Stimulated activated naive CD8-positive, alpha-beta T cell treated with anti-CD3 and anti-CD28 coated beads, Interleukin-15, Interleukin-2, amounts not matched to agents 100 U/mL and 50 U/mL, for 24 hours (primary cell): ENCODE measurements at regions not wholly inside any gene's neighbourhood (a gene's known extent, or its start where the extent isn't known, plus 50 kb on each side); places are given as distances from the start of the nearest gene placed in this dataset.
"Not testable (repeated sequence)": the region's sequence is repeated elsewhere in the genome, so short reads cannot be mapped to it uniquely, and the experiment has no call there.

Experiments
- ATAC-seq: fragments of 150-1000 bp; cut with Tn5 transposase; one replicate; pipeline ENCODE4 v1.10.0; 2021
- DNase-seq: peaks from one replicate; pipeline ENCODE4 v3.0.0; 2021

DNA sequence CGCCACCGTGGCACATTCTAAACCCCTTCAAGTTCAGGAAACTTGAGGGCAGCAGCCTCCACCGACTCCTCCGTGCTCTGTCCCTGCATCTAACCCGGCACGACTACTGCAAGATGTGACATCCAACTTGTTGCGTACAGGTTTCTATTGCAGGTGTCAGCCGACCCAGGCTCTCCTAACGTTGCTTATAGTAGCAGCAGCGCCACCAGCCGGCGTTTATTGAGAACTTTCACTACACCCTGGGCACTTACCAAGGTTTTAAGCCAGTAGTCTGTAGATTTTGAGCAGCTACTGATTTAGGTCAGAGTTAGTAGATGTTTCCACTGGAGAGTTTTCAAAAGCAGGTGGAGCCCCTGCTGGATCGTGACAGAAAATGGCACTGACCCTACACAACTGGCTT lies 200.6 kb upstream of the PRKX start:
- not testable (repeated sequence) for DNase-seq, ATAC-seq

DNA sequence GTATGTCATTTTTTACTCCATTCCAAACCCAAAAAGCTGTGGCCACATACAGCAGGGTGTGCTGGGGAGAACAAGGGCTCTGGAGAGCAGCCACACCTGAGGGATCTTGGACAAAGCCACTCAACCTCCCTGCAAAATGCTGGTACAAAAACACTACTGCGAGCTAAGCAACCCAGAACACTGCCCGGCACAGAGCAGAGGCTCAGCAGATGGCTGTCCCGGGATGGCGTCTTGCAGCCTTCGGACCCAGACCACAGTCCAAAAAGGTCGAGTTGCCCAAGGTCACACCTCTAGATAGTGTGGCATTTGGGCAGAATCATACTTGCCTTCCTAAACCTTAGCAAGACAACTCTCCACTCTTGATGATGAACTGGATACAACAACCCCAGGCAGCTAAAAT lies 197.6 kb upstream of the PRKX start:
- DNase-seq, ATAC-seq: not testable (repeated sequence)

DNA sequence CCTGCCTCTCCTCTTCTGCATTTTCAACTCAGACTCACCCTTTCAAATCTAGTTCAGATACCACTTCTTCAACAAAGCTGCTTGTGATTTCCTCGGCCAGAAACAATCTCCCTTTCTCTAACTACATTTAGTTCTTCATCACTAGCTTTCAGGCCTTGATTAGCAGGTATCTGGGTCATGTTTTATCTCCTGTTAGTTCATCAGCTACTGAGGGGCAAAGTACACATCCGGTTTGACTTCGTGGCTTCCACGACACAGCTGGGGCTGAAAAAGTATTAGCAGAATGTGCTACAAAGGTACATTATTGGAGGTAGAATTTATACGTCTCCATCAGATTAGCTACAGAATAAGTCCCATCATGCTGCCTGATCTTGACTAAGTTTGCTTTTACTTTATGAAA lies 197.2 kb upstream of the PRKX start:
- DNase-seq, ATAC-seq: not testable (repeated sequence)

DNA sequence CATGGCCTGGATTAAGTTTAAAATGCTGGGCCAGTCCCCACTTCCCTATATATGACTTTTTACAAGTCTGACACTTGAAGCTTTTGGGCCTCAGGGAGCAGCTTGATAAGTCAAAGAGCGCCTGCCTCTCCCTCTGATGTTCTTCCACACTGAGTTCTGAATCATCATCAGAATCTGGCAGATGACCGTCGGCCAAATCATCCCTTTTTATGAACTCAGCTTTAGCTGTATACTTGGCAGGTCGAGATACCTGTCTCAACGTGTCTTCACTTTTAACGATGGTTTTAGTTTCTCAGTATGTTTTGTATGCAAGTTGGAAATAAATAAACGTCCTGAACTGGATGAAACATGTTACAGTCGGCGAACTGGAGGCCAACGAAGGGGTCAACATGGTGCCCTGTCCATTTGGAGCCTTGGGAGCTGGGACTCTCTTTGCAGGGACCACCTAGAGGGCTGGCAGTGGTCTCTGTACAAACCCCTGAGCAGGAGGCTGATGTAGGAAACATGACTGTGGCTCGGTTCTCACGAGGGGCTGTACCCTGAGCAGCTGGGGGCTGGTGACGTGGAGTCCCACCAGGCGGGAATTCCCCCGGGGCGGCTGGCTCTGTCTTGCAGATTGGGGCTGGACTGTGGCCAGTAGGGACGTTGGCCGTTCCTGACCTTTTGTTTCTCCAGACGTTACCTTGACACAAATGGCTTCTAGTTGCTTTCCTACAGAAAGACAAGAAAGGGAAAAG lies 192.2 kb upstream of the PRKX start:
- ATAC-seq, DNase-seq: not testable (repeated sequence)

DNA sequence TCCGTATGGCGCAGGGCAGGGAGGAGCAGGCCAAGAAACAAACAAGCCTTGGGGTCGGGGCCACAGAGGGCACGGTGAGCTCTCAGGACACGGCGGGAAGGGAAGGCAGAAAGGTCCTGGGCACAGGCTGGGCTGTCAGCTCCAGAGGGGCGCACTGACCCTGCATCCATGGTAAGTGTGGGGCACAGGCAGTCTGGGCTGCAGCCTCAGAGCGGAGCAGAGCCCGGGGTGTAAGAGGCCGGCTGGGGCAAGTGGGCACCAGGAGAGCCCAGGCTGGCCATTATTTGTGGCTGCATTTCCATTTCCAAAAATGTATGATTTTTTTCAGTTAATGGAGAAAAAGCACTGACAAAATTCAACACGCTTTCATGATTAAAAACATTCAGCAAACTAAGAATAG lies 188.8 kb upstream of the PRKX start:
- DNase-seq, ATAC-seq: not testable (repeated sequence)

DNA sequence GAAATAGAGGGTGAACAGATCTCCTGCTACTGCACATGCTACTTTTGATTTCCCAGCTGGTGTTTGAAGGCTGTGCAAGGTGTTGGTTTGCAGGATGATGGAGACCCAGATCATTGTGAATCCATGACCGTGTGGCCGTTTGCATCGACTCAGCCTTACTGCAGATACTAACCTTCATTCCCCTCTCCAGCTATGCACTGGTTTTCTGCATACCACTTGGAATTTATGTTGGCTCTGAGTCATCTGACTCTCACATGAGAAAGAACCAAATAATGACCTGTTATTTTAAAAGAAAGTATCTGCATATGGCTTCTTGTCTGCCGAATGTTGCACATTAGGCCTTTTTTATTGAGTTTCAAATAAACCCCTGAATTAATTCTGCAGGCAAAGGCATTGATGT lies 183.3 kb upstream of the PRKX start:
- not testable (repeated sequence) for ATAC-seq, DNase-seq

DNA sequence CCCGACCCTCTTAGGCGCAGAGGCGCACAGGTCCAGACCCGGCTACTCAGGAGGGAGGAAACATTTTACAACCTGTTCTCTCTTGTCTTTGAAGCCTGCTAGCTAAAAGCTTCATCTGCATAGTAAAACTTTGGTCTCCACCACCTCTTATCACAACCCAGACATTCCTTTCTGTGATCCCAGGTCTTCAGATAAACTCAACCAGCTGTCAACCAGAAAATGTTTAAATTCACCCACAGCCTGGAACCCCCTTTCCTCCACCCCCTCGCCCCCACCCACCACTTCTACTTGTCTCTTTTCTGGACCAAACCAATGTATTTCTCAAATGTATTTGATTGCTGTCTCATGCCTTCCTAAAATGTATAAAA lies 169.1 kb upstream of the PRKX start:
- ATAC-seq, DNase-seq: not testable (repeated sequence)

DNA sequence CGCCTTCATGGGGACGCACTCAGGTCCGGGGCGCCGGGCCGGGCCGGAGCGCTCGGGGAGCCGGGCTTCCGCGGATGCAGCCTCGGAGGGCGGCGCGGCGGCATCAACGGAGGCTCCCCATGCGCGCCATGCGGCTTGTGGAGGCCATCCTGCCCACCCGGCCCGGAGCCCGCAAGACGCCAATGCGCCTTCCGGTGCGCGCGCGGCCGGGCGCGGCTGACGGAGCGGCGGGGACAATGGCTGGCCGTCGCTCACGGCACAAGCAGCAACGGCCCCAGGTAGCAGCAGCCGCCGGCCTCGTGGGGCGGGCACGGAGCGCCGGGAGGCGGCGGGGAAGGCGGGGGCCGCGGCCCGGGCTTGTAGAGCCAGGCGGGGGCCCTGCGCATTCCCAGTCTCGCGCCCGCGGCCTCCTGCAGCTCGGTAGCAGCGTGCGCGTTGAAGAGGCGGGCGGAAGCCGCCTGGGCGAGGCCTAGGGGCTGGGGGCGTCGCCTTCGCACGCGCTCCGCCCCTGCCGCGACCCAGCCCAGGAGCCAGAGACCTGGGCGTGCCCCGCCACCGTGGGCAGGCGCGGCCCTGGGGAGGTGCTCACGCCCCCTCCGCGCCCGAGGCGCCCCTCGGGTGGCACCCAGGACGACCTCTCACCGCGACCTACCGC lies 168.6 kb upstream of the PRKX start:
- DNase-seq: not testable (repeated sequence)
- peak; percentile 92 for ATAC-seq

DNA sequence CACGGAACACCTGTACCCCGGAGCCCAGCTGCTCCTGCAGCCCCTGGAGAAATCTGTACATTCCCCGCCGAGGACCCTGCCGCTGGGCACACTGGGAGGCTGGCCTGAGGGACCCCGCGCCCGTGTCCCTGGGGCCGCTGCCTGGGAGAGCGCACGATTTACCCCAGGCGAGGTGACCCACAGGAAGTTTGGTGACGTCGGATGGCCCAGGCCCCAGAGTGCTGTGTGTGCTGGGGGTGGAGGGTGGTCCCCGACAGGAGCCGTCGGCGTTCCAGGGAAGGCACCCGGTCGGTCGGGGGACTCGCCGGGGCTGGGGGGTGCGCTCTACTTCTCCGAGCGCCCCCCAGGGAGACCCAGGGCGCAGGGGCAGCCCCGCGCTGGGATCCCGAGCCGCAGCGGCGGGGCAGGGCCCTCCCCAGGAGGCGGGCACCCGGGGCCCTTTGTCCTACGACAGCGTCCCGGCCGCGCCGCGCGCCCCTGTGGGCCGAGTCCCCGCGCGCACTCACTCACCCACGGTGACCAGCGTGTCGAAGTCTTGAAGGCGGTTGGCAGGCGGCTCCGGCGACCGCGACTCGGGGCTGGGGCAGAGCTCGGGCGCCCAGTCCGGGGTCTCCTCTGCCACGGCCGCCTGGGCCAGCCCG lies 167.9 kb upstream of the PRKX start:
- not testable (repeated sequence) for ATAC-seq, DNase-seq

DNA sequence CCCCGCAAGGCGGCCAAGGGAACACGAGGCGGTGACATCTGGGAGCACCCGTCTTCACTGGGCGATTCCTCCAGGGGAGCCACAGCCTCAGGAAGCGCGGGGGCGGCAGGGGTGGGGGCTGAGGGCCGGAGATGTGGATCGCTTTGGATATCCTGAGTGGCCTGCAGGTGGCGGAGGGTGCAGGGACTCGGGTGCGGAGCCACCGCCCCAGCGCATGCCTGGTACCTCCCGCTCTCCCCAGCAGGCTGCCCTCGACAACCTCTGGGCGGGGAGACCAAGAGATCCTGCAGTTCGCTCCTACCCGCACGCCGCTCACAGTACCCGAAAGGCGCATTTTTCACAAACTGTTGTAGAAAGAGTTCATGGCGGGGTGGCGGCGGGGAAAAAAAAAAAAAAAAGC lies 162.9 kb upstream of the PRKX start:
- ATAC-seq: not testable (repeated sequence)

DNA sequence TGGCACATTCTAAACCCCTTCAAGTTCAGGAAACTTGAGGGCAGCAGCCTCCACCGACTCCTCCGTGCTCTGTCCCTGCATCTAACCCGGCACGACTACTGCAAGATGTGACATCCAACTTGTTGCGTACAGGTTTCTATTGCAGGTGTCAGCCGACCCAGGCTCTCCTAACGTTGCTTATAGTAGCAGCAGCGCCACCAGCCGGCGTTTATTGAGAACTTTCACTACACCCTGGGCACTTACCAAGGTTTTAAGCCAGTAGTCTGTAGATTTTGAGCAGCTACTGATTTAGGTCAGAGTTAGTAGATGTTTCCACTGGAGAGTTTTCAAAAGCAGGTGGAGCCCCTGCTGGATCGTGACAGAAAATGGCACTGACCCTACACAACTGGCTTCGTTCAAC lies 162.2 kb upstream of the PRKX start:
- not testable (repeated sequence) for ATAC-seq, DNase-seq

More for the DNA sequence above, 162.9 kb upstream of the PRKX start:
- DNase-seq: not testable (repeated sequence)

DNA sequence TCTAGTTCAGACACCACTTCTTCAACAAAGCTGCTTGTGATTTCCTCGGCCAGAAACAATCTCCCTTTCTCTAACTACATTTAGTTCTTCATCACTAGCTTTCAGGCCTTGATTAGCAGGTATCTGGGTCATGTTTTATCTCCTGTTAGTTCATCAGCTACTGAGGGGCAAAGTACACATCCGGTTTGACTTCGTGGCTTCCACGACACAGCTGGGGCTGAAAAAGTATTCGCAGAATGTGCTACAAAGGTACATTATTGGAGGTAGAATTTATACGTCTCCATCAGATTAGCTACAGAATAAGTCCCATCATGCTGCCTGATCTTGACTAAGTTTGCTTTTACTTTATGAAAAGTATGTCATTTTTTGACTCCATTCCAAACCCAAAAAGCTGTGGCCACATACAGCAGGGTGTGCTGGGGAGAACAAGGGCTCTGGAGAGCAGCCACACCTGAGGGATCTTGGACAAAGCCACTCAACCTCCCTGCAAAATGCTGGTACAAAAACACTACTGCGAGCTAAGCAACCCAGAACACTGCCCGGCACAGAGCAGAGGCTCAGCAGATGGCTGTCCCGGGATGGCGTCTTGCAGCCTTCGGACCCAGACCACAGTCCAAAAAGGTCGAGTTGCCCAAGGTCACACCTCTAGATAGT lies 158.9 kb upstream of the PRKX start:
- not testable (repeated sequence) for DNase-seq, ATAC-seq

DNA sequence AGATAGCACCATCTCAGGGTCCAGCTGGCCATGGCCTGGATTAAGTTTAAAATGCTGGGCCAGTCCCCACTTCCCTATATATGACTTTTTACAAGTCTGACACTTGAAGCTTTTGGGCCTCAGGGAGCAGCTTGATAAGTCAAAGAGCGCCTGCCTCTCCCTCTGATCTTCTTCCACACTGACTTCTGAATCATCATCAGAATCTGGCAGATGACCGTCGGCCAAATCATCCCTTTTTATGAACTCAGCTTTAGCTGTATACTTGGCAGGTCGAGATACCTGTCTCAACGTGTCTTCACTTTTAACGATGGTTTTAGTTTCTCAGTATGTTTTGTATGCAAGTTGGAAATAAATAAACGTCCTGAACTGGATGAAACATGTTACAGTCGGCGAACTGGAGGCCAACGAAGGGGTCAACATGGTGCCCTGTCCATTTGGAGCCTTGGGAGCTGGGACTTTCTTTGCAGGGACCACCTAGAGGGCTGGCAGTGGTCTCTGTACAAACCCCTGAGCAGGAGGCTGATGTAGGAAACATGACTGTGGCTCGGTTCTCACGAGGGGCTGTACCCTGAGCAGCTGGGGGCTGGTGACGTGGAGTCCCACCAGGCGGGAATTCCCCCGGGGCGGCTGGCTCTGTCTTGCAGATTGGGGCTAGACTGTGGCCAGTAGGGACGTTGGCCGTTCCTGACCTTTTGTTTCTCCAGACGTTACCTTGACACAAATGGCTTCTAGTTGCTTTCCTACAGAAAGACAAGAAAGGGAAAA lies 153.8 kb upstream of the PRKX start:
- not testable (repeated sequence) for ATAC-seq, DNase-seq

DNA sequence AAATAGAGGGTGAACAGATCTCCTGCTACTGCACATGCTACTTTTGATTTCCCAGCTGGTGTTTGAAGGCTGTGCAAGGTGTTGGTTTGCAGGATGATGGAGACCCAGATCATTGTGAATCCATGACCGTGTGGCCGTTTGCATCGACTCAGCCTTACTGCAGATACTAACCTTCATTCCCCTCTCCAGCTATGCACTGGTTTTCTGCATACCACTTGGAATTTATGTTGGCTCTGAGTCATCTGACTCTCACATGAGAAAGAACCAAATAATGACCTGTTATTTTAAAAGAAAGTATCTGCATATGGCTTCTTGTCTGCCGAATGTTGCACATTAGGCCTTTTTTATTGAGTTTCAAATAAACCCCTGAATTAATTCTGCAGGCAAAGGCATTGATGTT lies 144.9 kb upstream of the PRKX start:
- DNase-seq, ATAC-seq: not testable (repeated sequence)

DNA sequence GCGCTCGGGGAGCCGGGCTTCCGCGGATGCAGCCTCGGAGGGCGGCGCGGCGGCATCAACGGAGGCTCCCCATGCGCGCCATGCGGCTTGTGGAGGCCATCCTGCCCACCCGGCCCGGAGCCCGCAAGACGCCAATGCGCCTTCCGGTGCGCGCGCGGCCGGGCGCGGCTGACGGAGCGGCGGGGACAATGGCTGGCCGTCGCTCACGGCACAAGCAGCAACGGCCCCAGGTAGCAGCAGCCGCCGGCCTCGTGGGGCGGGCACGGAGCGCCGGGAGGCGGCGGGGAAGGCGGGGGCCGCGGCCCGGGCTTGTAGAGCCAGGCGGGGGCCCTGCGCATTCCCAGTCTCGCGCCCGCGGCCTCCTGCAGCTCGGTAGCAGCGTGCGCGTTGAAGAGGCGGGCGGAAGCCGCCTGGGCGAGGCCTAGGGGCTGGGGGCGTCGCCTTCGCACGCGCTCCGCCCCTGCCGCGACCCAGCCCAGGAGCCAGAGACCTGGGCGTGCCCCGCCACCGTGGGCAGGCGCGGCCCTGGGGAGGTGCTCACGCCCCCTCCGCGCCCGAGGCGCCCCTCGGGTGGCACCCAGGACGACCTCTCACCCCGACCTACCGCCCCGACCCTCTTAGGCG lies 130.2 kb upstream of the PRKX start:
- not testable (repeated sequence) for DNase-seq
- peak; percentile 95 for ATAC-seq

DNA sequence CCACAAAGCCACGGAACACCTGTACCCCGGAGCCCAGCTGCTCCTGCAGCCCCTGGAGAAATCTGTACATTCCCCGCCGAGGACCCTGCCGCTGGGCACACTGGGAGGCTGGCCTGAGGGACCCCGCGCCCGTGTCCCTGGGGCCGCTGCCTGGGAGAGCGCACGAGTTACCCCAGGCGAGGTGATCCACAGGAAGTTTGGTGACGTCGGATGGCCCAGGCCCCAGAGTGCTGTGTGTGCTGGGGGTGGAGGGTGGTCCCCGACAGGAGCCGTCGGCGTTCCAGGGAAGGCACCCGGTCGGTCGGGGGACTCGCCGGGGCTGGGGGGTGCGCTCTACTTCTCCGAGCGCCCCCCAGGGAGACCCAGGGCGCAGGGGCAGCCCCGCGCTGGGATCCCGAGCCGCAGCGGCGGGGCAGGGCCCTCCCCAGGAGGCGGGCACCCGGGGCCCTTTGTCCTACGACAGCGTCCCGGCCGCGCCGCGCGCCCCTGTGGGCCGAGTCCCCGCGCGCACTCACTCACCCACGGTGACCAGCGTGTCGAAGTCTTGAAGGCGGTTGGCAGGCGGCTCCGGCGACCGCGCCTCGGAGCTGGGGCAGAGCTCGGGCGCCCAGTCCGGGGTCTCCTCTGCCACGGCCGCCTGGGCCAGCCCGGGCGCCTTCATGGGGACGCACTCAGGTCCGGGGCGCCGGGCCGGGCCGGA lies 129.5 kb upstream of the PRKX start:
- ATAC-seq: peak; percentile 83

DNA sequence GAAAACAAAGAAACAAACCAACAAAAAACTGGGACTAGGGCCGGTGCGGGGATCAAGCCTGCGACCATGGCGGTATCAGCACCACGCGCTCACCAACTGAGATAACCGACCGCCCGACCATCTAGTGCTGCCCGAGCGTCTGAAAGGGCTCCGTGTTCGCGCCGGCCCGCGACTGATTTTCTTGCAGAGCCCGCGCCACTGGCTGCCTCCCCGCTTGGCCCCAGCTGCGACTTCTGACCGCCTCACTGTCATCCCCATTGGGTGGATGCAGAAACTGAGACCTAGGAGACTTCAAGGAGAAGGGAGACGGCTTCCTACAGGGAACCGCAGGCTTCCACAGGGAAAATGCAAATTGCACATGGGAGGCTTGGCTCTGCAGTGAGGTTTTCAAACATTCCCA lies 125.3 kb upstream of the PRKX start:
- not testable (repeated sequence) for ATAC-seq

More for the DNA sequence above, 129.5 kb upstream of the PRKX start:
- peak; percentile 17 for DNase-seq

DNA sequence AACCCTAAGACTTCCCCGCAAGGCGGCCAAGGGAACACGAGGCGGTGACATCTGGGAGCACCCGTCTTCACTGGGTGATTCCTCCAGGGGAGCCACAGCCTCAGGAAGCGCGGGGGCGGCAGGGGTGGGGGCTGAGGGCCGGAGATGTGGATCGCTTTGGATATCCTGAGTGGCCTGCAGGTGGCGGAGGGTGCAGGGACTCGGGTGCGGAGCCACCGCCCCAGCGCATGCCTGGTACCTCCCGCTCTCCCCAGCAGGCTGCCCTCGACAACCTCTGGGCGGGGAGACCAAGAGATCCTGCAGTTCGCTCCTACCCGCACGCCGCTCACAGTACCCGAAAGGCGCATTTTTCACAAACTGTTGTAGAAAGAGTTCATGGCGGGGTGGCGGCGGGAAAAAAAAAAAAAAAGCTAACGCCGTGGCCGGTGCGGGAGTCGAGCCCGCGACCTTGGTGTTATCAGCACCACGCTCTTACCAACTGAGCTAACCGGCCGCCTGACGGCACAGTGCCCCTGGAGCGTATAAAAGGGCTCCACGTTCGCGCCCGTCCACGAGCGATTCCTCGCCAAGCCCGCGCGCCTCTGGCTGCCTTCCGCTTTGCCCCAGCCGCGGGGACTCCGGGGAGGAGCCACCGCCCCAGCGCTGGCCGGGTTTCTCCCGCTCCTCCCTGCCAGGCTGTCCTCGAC lies 124.7 kb upstream of the PRKX start:
- DNase-seq, ATAC-seq: not testable (repeated sequence)

More for the DNA sequence above, 125.3 kb upstream of the PRKX start:
- not testable (repeated sequence) for DNase-seq

DNA sequence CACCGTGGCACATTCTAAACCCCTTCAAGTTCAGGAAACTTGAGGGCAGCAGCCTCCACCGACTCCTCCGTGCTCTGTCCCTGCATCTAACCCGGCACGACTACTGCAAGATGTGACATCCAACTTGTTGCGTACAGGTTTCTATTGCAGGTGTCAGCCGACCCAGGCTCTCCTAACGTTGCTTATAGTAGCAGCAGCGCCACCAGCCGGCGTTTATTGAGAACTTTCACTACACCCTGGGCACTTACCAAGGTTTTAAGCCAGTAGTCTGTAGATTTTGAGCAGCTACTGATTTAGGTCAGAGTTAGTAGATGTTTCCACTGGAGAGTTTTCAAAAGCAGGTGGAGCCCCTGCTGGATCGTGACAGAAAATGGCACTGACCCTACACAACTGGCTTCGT lies 123.8 kb upstream of the PRKX start:
- not testable (repeated sequence) for ATAC-seq, DNase-seq
